ENCODE measurements at regions not wholly inside any gene's neighbourhood (a gene's known extent, or its start where the extent isn't known, plus 50 kb on each side); places are given as distances from the start of the nearest gene placed in this dataset.

- no peak for FAIRE-seq
Measured at GRCh38 chr2:22887426-22887825, 497.6 kb upstream of the KLHL29 start.

- no peak for FAIRE-seq
Measured at GRCh38 chr2:22887845-22888244, 497.1 kb upstream of the KLHL29 start.

GRCh38 chr2:22890132-22890531, 494.8 kb upstream of the KLHL29 start:
- no peak for FAIRE-seq

DNA sequence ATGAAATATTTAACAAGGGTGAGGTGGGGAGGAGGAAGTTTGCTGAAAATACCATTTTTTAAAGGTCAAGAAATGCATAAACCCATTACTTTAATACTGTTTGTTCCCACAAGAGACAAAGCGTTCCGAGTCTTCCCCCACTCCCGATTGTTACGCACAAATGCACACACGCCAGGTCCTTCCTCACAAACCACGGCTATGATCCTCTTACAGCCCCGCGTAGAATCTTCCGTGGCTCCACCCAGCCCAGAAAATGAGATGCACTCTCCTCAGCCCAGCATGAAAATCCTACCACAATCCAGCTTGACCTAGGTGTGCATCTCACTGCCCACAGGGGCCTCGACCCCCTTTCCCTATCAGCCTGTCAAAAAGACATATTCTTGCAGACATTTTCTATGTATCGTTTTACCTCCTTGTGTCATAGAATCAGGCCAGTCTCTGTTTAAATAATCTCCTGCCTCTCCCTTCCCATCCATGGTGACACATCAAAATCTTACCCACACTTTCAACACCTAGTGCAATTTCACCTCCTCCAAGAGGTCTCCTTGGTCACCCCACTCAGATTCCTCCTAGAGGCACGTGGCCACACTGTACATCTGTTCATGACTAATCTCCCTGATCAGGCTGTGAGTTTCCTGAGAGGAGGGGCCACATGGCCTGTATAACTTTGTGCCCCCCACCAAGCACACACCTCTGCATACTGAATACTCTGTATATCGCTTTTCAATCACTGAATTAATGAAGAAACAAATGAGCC, 491.0 kb upstream of the KLHL29 start:
- FAIRE-seq, result no peak

DNA sequence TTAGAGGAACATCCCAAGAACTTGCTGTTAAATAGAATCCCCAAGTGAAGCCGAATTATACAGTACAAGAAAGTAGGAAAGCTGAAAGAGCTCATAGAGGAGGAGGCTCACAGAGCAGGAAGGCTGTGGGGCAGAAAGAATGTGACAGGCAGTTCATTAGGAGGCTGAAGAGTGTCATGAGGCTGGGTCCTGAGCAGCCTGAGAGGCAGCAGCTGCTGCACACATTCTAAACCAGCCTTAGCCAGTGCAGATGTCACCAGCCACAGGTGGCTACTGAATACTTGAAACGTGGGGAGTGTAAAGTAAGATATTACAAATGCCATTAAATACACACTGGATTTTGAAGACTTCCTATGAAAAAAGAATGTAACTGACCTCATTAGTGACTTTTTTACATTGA, 490.2 kb upstream of the KLHL29 start:
- FAIRE-seq, result no peak

DNA sequence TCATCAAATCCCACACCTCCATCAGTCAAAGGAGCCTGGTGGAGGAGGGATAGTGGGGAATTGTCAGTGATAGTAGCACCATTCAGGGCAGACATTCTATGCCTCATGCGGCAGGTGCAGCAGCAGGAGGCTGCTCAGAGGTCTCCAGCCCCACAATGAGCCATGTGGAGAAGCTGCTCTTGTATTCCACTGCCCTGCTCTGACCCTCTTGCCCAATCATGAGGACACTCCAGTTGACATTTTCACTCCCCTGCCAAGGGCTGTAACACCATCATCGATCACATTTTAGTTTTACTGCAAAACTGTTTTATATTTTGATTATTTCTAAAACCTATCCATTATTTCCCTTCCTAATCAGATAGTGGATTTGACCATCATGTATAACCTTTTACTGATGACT, 487.6 kb upstream of the KLHL29 start:
- no peak for FAIRE-seq

- FAIRE-seq, result no peak
Measured at GRCh38 chr2:22900674-22901073, 484.3 kb upstream of the KLHL29 start.

DNA sequence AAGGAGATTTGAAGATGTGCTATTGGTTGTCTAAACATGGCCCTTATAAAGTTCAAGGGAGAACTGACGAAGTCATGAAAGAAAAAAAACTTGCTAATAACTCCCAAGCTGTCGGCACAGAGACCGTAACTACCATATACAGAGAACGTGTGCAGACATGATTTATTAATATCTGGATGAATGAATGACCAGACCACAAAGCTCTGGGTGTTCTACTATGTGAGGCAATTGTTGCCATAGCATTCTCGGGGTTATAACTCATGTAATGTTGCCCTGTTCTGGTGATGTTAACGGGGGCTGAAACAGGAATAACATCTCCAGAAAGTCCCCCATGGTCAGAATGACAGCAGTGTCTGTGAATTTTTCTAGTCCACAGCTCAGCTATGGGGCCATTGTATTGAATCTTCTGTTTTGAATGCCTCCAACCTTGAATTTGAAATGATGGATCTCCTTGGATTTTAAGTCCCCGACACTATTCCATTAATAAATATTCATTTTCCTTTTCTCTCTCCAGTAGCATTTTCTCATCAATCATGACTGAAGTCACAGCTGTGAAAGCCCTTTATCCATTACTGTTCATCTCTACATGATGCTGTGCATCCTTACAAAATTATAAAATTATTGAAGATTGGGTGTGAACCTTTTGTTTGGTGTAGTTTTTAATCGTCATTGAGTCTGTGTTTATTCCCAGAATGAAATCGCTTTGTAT, 483.4 kb upstream of the KLHL29 start:
- no peak for FAIRE-seq

DNA sequence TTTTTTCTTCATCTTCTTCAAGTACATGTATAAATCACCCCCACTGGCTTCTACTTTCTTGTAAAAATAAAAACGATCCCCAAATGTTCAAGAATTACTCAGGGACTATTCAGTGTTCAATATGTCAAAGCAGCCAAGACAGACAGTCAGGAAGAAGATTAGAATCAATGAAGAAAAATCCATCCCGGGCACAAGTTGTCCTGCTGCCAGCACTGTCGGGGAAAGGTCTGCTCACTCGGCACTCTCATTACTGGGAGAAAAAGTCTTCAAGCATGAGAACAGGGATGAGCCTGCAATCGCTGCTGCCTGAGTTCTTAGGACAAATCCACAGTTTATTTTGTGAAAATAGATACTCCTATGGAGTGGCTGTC, 482.8 kb upstream of the KLHL29 start:
- no peak for FAIRE-seq

DNA sequence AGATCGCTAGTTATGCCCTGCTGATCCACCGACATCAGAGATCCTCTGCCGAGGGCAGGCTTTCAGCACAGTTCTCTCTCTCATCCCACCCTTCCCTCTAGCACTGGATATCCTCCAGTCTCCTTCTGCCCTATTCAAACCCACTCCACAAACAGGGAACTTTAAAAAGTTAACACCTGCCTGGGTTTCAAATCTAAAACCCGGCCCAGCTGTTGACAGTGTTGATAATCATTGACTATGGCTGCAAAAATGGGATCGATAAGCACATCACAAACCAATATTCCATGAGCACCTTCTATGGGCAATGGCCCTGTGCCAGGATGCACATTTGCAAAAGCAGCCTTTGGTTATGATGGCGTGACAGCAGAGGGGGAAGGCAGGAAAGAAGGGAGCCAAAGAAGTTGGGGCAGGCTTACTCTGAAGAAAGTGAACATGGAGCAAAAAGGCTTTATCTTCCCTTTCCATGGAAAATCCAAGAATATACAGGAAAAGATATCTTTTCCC, 482.3 kb upstream of the KLHL29 start:
- no peak for FAIRE-seq

GRCh38 chr2:22903616-22904015, 481.4 kb upstream of the KLHL29 start:
- FAIRE-seq, result no peak

- no peak for FAIRE-seq
Measured at GRCh38 chr2:22904126-22904684, 480.8 kb upstream of the KLHL29 start.

DNA sequence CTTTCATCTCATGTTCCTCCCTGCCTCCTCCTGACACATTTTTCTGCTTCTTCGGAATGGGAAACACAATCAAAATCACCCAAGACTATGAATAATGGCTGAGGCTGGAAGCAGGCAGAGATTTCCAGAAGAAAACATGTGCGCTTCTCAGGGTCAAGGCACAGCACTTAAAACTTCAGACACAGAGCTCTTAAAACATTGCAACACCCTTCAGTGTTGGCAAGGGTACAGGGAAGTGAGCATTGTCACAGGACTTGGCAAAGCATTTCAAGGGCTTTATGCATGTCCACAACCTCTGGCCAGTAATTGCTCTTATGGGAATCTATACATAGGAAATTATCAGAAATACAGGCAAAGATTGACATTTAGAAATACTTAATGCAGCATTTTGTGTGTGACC, 477.6 kb upstream of the KLHL29 start:
- no peak for FAIRE-seq

DNA sequence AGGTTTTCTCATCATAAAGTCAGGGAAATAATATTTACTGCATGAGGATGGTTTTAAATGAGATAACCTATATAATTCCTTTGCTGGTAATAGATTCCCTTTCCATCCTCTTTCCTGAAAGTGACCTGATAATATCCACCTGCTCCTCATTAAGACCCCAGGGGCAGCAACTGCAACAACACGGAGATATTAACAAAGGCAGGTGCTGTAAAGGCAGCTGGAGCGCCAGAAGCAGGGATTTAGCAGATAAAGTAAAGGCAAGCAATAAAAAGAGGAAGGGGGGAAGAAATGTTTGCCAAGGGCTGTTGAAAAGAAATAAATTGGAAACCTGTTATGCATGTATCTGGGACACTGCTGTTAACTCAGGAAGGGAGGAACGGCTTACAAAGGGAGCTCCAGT, 472.6 kb upstream of the KLHL29 start:
- no peak for FAIRE-seq

- no peak for FAIRE-seq
Measured at GRCh38 chr2:22929998-22930397, 455.0 kb upstream of the KLHL29 start.

- no peak for FAIRE-seq
Measured at GRCh38 chr2:22930781-22931180, 454.2 kb upstream of the KLHL29 start.

DNA sequence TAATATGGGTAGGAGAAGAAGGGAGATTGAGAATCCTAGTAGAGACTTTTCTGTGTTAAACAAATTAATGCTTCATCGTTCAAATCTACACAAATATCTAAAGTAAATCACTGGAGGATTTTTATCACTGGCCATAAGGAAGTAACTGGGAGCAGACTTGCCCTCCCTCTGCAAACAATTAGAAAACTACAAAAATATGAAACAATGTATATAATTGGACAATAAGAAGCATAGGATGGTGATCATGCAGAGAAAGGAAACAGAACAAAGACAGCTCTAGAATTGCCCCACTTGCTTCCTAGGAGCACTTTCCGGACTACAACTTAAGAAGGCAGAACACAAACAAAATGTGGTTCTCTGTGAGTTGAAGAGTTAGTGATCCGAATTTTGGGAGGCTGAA, 452.7 kb upstream of the KLHL29 start:
- FAIRE-seq, result no peak

DNA sequence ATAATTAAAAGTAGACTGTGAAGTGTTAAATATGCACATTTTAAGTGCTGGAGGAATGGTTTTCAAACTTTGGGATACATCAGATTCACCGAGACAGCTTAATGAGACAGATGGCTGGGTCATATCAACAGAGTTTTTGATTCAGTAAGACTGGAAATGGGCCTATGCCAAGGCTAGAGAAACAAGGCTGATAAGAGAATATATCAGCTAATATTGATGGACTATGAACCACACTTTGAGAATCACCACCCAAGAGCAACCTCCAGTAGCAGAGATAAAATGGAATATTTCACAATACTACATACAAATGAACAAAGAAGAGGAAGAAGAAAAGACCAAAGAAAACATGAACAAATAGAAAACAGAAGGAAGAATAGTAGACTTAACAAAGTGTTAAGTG, 450.2 kb upstream of the KLHL29 start:
- FAIRE-seq, result no peak

DNA sequence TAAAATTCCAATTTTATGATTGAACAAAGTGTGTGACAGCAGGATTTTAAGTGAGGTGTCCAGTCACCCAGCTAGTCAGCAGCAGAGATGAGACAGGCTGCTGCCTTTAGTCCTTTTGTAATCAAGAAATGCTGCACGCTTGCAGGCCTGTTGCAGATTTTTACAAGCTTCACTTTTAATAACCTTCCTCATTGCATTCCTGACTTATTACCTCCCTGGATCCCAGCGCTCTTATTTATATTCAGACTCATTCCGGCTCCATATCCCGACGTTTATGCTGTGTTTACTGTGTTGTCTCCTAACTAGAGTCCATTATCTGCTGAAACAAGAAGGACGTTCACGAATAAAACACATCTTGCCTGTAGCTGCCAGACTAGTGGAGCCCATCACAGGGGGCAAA, 442.5 kb upstream of the KLHL29 start:
- FAIRE-seq, result no peak

DNA sequence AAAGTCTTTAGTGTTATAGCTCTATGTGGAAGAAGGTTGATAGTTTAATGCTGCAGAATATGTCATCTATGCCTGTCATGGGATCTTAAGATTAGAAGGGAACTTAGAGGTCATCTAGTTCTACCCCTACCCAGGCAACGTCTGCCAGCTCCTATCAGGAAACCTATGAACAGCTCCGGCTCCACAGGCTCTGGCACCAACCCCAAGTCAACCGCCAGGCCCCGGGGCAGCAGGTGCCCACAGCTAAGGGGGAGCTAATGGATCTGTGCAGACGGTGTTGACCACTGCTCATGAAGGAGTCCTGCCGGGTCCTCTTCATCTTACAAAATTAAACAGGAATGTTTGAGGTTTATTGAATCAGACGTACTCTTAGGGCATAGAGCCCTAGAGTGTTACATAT, 440.8 kb upstream of the KLHL29 start:
- FAIRE-seq, result no peak

GRCh38 chr2:22946553-22946952, 438.4 kb upstream of the KLHL29 start:
- no peak for FAIRE-seq

DNA sequence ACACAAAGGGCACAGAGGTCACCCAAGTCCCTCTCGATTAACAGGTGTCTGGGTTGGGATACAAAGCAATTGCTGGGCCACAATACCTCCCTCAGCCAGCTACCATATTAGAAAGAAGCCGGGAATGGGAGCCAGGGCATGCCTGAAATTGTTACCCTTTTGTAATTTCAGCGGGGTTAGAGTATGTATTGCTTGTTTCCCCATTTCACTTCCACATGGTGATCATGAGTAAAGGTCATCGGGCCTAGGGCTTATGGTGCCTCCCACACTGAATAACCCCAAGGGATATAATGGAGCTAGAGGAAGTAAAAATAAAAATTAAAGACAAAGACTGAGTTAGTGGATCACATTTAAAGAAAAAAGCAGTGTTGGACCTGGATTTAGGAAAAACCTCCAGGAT, 437.2 kb upstream of the KLHL29 start:
- FAIRE-seq, result no peak

- FAIRE-seq, result no peak
Measured at GRCh38 chr2:22950431-22950830, 434.5 kb upstream of the KLHL29 start.

GRCh38 chr2:22952656-22953225, 432.2 kb upstream of the KLHL29 start:
- FAIRE-seq, result no peak
